NCI-H2029 treated with DMSO at 0.1 percent for 48 hours (cell line): ENCODE measurements at regions not wholly inside any gene's neighbourhood (a gene's known extent, or its start where the extent isn't known, plus 50 kb on each side); places are given as distances from the start of the nearest gene placed in this dataset.
"Not testable (repeated sequence)": the region's sequence is repeated elsewhere in the genome, so short reads cannot be mapped to it uniquely, and the experiment has no call there.

Source experiments
- DNase-seq: peaks from one replicate; lab custom pipeline; 2025; lab: John Stamatoyannopoulos, UW

GRCh38 chr2:71922499-71923142, 225.0 kb downstream of the CYP26B1 start:
- no peak for DNase-seq

- DNase-seq: no peak
Measured at GRCh38 chr2:71922091-71922490, 225.6 kb downstream of the CYP26B1 start.

- not testable (repeated sequence) for DNase-seq
Measured at GRCh38 chr2:71920819-71921218, 226.8 kb downstream of the CYP26B1 start.

- no peak for DNase-seq
Measured at GRCh38 chr2:71919708-71920107, 228.0 kb downstream of the CYP26B1 start.

- no peak for DNase-seq
Measured at GRCh38 chr2:71910277-71910676, 237.4 kb downstream of the CYP26B1 start.

GRCh38 chr2:71908798-71909197, 238.9 kb downstream of the CYP26B1 start:
- DNase-seq: no peak

- DNase-seq: no peak
Measured at GRCh38 chr2:71907503-71907902, 240.2 kb downstream of the CYP26B1 start.

- DNase-seq: no peak
Measured at GRCh38 chr2:71906357-71906973, 241.2 kb downstream of the CYP26B1 start.

GRCh38 chr2:71905205-71905604, 242.5 kb downstream of the CYP26B1 start:
- DNase-seq: no peak

GRCh38 chr2:71903841-71904240, 243.8 kb downstream of the CYP26B1 start:
- DNase-seq: no peak

- DNase-seq: no peak
Measured at GRCh38 chr2:71901466-71901865, 246.2 kb downstream of the CYP26B1 start.

GRCh38 chr2:71898851-71899681, 248.6 kb downstream of the CYP26B1 start:
- no peak for DNase-seq

GRCh38 chr2:71898375-71898774, 249.3 kb downstream of the CYP26B1 start:
- DNase-seq: no peak

GRCh38 chr2:71897836-71898235, 249.8 kb downstream of the CYP26B1 start:
- DNase-seq: no peak

GRCh38 chr2:71897137-71897480, 250.6 kb downstream of the CYP26B1 start:
- DNase-seq: no peak

- no peak for DNase-seq
Measured at GRCh38 chr2:71896385-71897136, 251.1 kb downstream of the CYP26B1 start.

- DNase-seq: no peak
Measured at GRCh38 chr2:71895320-71896161, 252.1 kb downstream of the CYP26B1 start.

GRCh38 chr2:71894261-71894660, 253.4 kb downstream of the CYP26B1 start:
- no peak for DNase-seq

GRCh38 chr2:71893646-71894045, 254.0 kb downstream of the CYP26B1 start:
- no peak for DNase-seq

GRCh38 chr2:71892896-71893295, 254.8 kb downstream of the CYP26B1 start:
- DNase-seq: no peak

- no peak for DNase-seq
Measured at GRCh38 chr2:71892423-71892730, 255.3 kb downstream of the CYP26B1 start.
